ENCODE measurements at regions not wholly inside any gene's neighbourhood (a gene's known extent, or its start where the extent isn't known, plus 50 kb on each side); places are given as distances from the start of the nearest gene placed in this dataset.

GRCh38 chr5:32843531-32843895 lies 132.4 kb downstream of the NPR3 start:
- Histone ChIP-seq H3K79me2 (ENCODE audit: control insufficient read depth, insufficient read depth, low read length) (no peaks in the 10 kb centered on the region), H3K4me2 (ENCODE audit: insufficient read depth, low read length) (no peak overlapping the region), H2AFZ (ENCODE audit: low read depth, low read length) (no peak overlapping the region), H3K27me3 (ENCODE audit: control insufficient read depth in 2 of 2, insufficient read depth in 2 of 2, low read length in 2 of 2) (no peaks in the 10 kb centered on the region), H3K27ac (ENCODE audit: insufficient read depth, low read depth, low read length) (no peak overlapping the region), H4K20me1 (replicated peaks; ENCODE audit: control insufficient read depth, extremely low read depth, insufficient read depth, low read length) (no peaks in the 10 kb centered on the region), H3K9me3 (replicated peaks; ENCODE audit: control insufficient read depth, insufficient read depth, low read length) (no peaks in the 10 kb centered on the region), H3K36me3 (ENCODE audit: control insufficient read depth in 2 of 2, extremely low read depth in 1 of 2, insufficient read depth in 2 of 2, low read length in 2 of 2) (no peaks in the 10 kb centered on the region), H3K4me1 (ENCODE audit: control insufficient read depth, extremely low read depth, insufficient read depth, low read length) (no peaks in the 10 kb centered on the region), H3K9me1 (replicated peaks; ENCODE audit: control insufficient read depth, extremely low read depth, insufficient read depth, low read length) (no peaks in the 10 kb centered on the region), H3K4me3 (replicated peaks in 1 of 3; ENCODE audit: insufficient read depth in 1 of 3, low read depth in 1 of 3, low read length in 3 of 3) (no peak overlapping the region), H3K9ac (replicated peaks; ENCODE audit: extremely low read depth, insufficient read depth, low read length) (no peak overlapping the region)
- DNase-seq (ENCODE audit: low read depth, low spot score) (no peak), FAIRE-seq (no peak)
- intact Hi-C loops (cut with micrococcal nuclease): no loop called here
- dilution Hi-C loops (cut with MboI; ENCODE audit: extremely low pct_ligation_motif_present, low sequenced_read_pairs): no loop called here
- TF ChIP-seq EZH2 (IDR thresholded peaks at IDR 0.05; ENCODE audit: borderline replicate concordance, low read depth, low read length, severe bottlenecking): no peak
- no peak for TF ChIP-seq MYC (IDR thresholded peaks at IDR 0.05; ENCODE audit: low read depth, low read length)
- TF ChIP-seq MAX (IDR thresholded peaks at IDR 0.05; ENCODE audit: insufficient read depth, insufficient read length): no peak
- no peak for TF ChIP-seq CTCF (IDR thresholded peaks at IDR 0.05; ENCODE audit: extremely low read depth in 1 of 2, insufficient read depth in 1 of 2, low read depth in 1 of 2, low read length in 2 of 2)
- ChIA-PET CTCF (no interaction called here), POLR2A (no interaction called here)
- no TSS peak for BruUV-seq (replicated peaks)

GRCh38 chr5:32845171-32845570 lies 134.1 kb downstream of the NPR3 start:
- ChIA-PET POLR2A (no interaction called here), CTCF (no interaction called here)
- Histone ChIP-seq H3K9me3 (replicated peaks; ENCODE audit: control insufficient read depth, insufficient read depth, low read length) (no peaks in the 10 kb centered on the region), H3K4me3 (replicated peaks in 1 of 3; ENCODE audit: insufficient read depth in 1 of 3, low read depth in 1 of 3, low read length in 3 of 3) (no peak overlapping the region), H3K4me1 (ENCODE audit: control insufficient read depth, extremely low read depth, insufficient read depth, low read length) (no peaks in the 10 kb centered on the region), H3K36me3 (ENCODE audit: control insufficient read depth in 2 of 2, extremely low read depth in 1 of 2, insufficient read depth in 2 of 2, low read length in 2 of 2) (no peaks in the 10 kb centered on the region), H4K20me1 (replicated peaks; ENCODE audit: control insufficient read depth, extremely low read depth, insufficient read depth, low read length) (no peaks in the 10 kb centered on the region), H3K4me2 (ENCODE audit: insufficient read depth, low read length) (no peak overlapping the region), H3K27ac (ENCODE audit: insufficient read depth, low read depth, low read length) (no peak overlapping the region), H3K9me1 (replicated peaks; ENCODE audit: control insufficient read depth, extremely low read depth, insufficient read depth, low read length) (no peaks in the 10 kb centered on the region), H2AFZ (ENCODE audit: low read depth, low read length) (no peak overlapping the region), H3K9ac (replicated peaks; ENCODE audit: extremely low read depth, insufficient read depth, low read length) (no peak overlapping the region), H3K79me2 (ENCODE audit: control insufficient read depth, insufficient read depth, low read length) (no peaks in the 10 kb centered on the region), H3K27me3 (ENCODE audit: control insufficient read depth in 2 of 2, insufficient read depth in 2 of 2, low read length in 2 of 2) (no peaks in the 10 kb centered on the region)
- TF ChIP-seq GATA2 (IDR thresholded peaks at IDR 0.05; ENCODE audit: insufficient read depth, insufficient read length, low read depth, low read length): no peak
- no peak for TF ChIP-seq JUN (IDR thresholded peaks at IDR 0.05; ENCODE audit: borderline replicate concordance, insufficient read depth, insufficient read length, low read depth)
- no peak for TF ChIP-seq POLR2AphosphoS5 (IDR thresholded peaks at IDR 0.05; ENCODE audit: insufficient read depth, low read depth, low read length)
- no peak for TF ChIP-seq FOS (IDR thresholded peaks at IDR 0.05; ENCODE audit: borderline replicate concordance, insufficient read depth, low read length)
- TF ChIP-seq EZH2 (IDR thresholded peaks at IDR 0.05; ENCODE audit: borderline replicate concordance, low read depth, low read length, severe bottlenecking): no peak
- TF ChIP-seq MYC (IDR thresholded peaks at IDR 0.05; ENCODE audit: low read depth, low read length): no peak
- no peak for TF ChIP-seq CTCF (IDR thresholded peaks at IDR 0.05; ENCODE audit: extremely low read depth in 1 of 2, insufficient read depth in 1 of 2, low read depth in 1 of 2, low read length in 2 of 2)
- TF ChIP-seq MAX (IDR thresholded peaks at IDR 0.05; ENCODE audit: insufficient read depth, insufficient read length): no peak
- TF ChIP-seq POLR2A (IDR thresholded peaks at IDR 0.05; ENCODE audit: low read depth, low read length): no peak
- intact Hi-C loops (cut with micrococcal nuclease): no loop called here
- dilution Hi-C loops (cut with MboI; ENCODE audit: extremely low pct_ligation_motif_present, low sequenced_read_pairs): no loop called here
- FAIRE-seq: no peak
- no peak for DNase-seq (ENCODE audit: low read depth, low spot score)
- no TSS peak for BruUV-seq (replicated peaks)

All from endothelial cell of umbilical vein (primary cell).